HL-60 (cell line): ENCODE measurements at regions not wholly inside any gene's neighbourhood (a gene's known extent, or its start where the extent isn't known, plus 50 kb on each side); places are given as distances from the start of the nearest gene placed in this dataset.
"Not testable (repeated sequence)": the region's sequence is repeated elsewhere in the genome, so short reads cannot be mapped to it uniquely, and the experiment has no call there.

ENCODE experiments used
- DNase-seq, 2 experiments: peaks; one replicate each; pipeline ENCODE4 v3.0.0-alpha.2; 2010 to 2020; ENCODE audit warnings: low read depth in 1 of 2, low spot score in 1 of 2
- H3K27ac ChIP-seq: fragments of 250-450 bp; sonication (Bioruptor Pico); replicated peaks from 2 replicates; pipeline ENCODE4 v1.5.1; 2020; ENCODE audit warnings: mild to moderate bottlenecking, moderate library complexity
- H3K27me3 ChIP-seq: fragments of 250-450 bp; sonication (Bioruptor Pico); 2 replicates; pipeline ENCODE4 v1.5.1; 2021; ENCODE audit warnings: mild to moderate bottlenecking, moderate library complexity; ENCODE audit not compliant: insufficient read depth, poor library complexity, severe bottlenecking
- H3K4me3 ChIP-seq: replicated peaks from 2 replicates; pipeline ENCODE4 v1.5.1; 2011; ENCODE audit warnings: mild to moderate bottlenecking, control low read depth, low read length; ENCODE audit not compliant: insufficient read depth
- GABPA ChIP-seq: IDR thresholded peaks from 2 replicates; pipeline ENCODE4 v1.6.1; 2012; ENCODE audit warnings: low read depth
- POLR2AphosphoS5 ChIP-seq: IDR thresholded peaks from 2 replicates; pipeline ENCODE4 v1.6.1; 2012; ENCODE audit warnings: low read depth
- SPI1 ChIP-seq: IDR thresholded peaks from 2 replicates; pipeline ENCODE4 v1.6.1; 2012; ENCODE audit warnings: low read depth, mild to moderate bottlenecking, borderline replicate concordance
- TF ChIP-seq, protein P1 (sequence below): IDR thresholded peaks from one replicate; pipeline ENCODE4 v1.5.1; 2011; ENCODE audit warnings: low read length, control low read depth, inconsistent platforms; ENCODE audit not compliant: insufficient read depth
- TF ChIP-seq, protein P2 (sequence below): IDR thresholded peaks from 2 replicates; pipeline ENCODE4 v1.6.1; 2012; ENCODE audit warnings: low read depth; ENCODE audit not compliant: insufficient replicate concordance

DNA sequence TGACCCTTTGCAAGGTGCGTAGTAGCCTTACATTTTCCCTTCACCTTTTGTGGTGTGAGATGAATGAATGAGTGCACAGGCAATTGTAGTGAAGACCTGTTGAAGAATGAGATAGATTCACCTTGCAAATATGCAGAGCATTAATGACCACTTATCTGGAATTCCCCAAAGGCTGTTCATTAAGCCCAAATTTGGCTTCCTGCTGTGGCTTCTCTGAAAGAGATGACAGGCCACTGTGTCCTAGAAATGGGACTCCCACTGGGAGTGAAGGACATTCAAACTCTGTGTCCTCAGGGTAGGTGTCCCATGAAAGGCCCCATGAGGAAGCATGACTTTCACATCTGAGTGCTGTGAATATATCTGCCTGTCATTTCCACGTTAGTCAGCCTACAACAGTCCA lies 1821.8 kb upstream of the PIK3C3 start:
- Histone ChIP-seq H3K27ac (no peak overlapping the region), H3K27me3 (no peaks in the 10 kb centered on the region), H3K4me3 (no peak overlapping the region)
- no peak for DNase-seq
- TF ChIP-seq POLR2AphosphoS5 (no peak), GABPA (no peak), SPI1 (no peak)
- TF ChIP-seq, protein P1, sequence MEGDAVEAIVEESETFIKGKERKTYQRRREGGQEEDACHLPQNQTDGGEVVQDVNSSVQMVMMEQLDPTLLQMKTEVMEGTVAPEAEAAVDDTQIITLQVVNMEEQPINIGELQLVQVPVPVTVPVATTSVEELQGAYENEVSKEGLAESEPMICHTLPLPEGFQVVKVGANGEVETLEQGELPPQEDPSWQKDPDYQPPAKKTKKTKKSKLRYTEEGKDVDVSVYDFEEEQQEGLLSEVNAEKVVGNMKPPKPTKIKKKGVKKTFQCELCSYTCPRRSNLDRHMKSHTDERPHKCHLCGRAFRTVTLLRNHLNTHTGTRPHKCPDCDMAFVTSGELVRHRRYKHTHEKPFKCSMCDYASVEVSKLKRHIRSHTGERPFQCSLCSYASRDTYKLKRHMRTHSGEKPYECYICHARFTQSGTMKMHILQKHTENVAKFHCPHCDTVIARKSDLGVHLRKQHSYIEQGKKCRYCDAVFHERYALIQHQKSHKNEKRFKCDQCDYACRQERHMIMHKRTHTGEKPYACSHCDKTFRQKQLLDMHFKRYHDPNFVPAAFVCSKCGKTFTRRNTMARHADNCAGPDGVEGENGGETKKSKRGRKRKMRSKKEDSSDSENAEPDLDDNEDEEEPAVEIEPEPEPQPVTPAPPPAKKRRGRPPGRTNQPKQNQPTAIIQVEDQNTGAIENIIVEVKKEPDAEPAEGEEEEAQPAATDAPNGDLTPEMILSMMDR, result no peak
- TF ChIP-seq, protein P2, sequence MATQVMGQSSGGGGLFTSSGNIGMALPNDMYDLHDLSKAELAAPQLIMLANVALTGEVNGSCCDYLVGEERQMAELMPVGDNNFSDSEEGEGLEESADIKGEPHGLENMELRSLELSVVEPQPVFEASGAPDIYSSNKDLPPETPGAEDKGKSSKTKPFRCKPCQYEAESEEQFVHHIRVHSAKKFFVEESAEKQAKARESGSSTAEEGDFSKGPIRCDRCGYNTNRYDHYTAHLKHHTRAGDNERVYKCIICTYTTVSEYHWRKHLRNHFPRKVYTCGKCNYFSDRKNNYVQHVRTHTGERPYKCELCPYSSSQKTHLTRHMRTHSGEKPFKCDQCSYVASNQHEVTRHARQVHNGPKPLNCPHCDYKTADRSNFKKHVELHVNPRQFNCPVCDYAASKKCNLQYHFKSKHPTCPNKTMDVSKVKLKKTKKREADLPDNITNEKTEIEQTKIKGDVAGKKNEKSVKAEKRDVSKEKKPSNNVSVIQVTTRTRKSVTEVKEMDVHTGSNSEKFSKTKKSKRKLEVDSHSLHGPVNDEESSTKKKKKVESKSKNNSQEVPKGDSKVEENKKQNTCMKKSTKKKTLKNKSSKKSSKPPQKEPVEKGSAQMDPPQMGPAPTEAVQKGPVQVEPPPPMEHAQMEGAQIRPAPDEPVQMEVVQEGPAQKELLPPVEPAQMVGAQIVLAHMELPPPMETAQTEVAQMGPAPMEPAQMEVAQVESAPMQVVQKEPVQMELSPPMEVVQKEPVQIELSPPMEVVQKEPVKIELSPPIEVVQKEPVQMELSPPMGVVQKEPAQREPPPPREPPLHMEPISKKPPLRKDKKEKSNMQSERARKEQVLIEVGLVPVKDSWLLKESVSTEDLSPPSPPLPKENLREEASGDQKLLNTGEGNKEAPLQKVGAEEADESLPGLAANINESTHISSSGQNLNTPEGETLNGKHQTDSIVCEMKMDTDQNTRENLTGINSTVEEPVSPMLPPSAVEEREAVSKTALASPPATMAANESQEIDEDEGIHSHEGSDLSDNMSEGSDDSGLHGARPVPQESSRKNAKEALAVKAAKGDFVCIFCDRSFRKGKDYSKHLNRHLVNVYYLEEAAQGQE, result no peak

DNA sequence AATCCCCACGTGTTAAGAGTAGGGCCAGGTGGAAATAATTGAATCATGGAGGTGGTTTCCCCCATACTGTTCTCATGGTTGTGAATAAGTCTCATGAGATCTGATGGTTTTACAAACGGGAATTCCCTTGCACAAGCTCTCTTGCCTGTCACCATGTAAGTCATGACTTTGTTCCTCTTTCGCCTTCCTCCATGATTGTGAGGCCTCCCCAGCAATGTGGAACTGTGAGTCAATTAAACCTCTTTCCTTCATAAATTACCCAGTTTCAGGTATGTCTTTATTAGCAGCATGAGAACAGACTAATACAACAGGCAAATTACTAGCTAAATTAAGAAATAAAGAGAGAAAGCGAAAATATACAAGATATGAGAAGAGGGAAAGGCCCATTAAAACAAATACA lies 1822.6 kb upstream of the PIK3C3 start:
- H3K27me3 ChIP-seq, H3K27ac ChIP-seq, DNase-seq: not testable (repeated sequence)

DNA sequence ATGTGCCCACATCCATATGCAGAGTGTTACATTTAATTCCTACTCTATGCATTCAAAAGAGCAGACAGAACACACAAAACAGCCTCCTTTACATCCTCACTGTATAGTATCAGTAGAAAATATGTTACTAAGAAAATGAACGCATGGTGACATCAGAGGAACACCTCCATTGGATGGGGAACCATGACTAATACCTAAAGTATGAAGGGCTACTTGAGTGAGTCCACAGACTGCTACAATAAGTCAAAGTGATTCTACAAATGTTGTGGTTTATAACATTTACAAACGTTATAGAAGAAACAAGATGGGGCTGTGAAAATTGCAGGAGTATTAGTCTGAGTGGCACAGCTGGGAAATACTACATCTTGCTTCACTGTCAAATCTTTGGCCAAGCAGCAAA lies 1830.9 kb upstream of the PIK3C3 start:
- no peak for DNase-seq
- Histone ChIP-seq H3K4me3 (no peak overlapping the region), H3K27ac (no peak overlapping the region), H3K27me3 (no peaks in the 10 kb centered on the region)
- no peak for TF ChIP-seq SPI1

More for the DNA sequence above, 1822.6 kb upstream of the PIK3C3 start:
- not testable (repeated sequence) for H3K4me3 ChIP-seq

DNA sequence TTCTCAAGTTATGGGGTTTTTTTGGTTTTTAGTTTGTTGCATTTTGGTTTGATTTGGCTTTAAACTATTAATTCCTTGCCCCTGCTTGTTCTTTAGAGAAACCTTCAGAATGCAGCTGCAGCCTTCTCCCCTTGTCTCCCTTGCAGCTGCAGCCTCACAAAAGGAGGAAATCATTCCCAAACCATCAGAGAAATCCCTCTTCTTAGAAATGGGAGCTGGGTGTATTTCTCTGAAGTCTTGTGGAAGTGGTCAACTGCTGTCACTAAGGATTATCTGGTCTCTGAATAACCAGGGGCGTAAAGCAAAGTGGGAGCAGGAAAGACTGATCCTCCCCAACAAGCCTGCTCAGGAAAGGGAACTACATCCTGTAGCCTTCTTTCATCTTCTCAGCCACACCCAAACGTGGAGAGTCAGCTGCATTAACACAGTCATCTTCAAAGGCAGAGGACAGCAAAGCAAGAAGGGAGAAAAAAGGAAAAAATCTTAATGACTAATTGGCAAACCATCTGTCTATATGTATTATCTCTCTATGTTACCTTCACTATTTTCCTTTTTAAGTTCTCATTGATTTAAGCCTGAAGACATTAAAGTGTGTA lies 1834.1 kb upstream of the PIK3C3 start:
- H3K27ac ChIP-seq, result no peak overlapping the region
- no peak overlapping the region for H3K4me3 ChIP-seq
- TF ChIP-seq SPI1, result no peak
- TF ChIP-seq GABPA, result no peak
- TF ChIP-seq, protein P1, result no peak
- no peak for TF ChIP-seq POLR2AphosphoS5
- TF ChIP-seq, protein P2, result no peak
- no peaks in the 10 kb centered on the region for H3K27me3 ChIP-seq
- DNase-seq, result no peak

DNA sequence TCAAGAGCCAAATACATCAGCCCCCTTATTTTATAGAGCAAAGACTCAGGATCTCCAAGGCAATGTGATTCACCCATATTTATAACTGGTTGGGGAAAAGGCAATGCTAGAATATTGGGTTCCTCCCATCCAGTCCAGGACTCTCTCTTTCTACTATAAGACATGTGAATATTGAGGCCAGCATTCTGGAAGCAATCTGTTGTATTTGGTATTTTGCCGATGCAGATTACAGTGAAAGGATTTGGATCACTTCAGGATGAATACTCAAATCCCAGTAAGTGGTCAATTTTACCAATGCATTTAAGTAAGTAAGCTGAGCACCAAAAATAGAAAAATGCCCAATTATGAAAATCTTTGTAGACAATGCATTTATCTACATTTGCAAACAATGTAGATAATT lies 1834.7 kb upstream of the PIK3C3 start:
- no peak overlapping the region for H3K4me3 ChIP-seq
- DNase-seq, result no peak
- TF ChIP-seq POLR2AphosphoS5 (no peak), GABPA (no peak), SPI1 (no peak)
- TF ChIP-seq, protein P2, result no peak
- TF ChIP-seq, protein P1, result no peak
- H3K27ac ChIP-seq, result no peak overlapping the region
- H3K27me3 ChIP-seq, result no peaks in the 10 kb centered on the region

DNA sequence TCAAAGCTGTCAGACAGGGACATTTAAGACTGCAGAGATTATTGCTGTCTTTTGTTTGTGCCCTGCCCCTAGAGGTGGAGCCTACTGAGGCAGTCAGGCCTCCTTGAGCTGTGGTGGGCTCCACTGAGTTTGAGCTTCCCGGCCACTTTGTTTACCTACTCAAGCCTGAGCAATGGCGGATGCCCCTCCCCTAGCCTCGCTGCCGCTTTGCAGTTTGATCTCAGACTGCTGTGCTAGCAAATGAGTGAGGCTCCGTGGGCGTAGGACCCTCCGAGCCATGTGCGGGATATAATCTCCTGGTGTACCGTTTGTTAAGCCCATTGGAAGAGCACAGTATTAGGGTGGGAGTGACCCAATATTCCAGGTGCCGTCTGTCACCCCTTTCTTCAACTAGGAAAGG lies 1835.5 kb upstream of the PIK3C3 start:
- not testable (repeated sequence) for H3K4me3 ChIP-seq, DNase-seq, H3K27ac ChIP-seq, H3K27me3 ChIP-seq
